ENCODE measurements at regions not wholly inside any gene's neighbourhood (a gene's known extent, or its start where the extent isn't known, plus 50 kb on each side); places are given as distances from the start of the nearest gene placed in this dataset.

- TF ChIP-seq, protein P1, sequence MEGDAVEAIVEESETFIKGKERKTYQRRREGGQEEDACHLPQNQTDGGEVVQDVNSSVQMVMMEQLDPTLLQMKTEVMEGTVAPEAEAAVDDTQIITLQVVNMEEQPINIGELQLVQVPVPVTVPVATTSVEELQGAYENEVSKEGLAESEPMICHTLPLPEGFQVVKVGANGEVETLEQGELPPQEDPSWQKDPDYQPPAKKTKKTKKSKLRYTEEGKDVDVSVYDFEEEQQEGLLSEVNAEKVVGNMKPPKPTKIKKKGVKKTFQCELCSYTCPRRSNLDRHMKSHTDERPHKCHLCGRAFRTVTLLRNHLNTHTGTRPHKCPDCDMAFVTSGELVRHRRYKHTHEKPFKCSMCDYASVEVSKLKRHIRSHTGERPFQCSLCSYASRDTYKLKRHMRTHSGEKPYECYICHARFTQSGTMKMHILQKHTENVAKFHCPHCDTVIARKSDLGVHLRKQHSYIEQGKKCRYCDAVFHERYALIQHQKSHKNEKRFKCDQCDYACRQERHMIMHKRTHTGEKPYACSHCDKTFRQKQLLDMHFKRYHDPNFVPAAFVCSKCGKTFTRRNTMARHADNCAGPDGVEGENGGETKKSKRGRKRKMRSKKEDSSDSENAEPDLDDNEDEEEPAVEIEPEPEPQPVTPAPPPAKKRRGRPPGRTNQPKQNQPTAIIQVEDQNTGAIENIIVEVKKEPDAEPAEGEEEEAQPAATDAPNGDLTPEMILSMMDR (IDR thresholded peaks at IDR 0.05 in 4 of 5, conservative IDR thresholded peaks at IDR 0.05 in 1 of 5): no peak
- no peak for TF ChIP-seq POLR2A (IDR thresholded peaks at IDR 0.05)
Measured at GRCh38 chr17:36723459-36724025, 122.2 kb downstream of the MRM1 start.
